HCT116 (cell line): ENCODE measurements at regions not wholly inside any gene's neighbourhood (a gene's known extent, or its start where the extent isn't known, plus 50 kb on each side); places are given as distances from the start of the nearest gene placed in this dataset.

Experiments used
- CTCF ChIP-seq, 3 experiments: fragments of 200-600 bp in 1 of 3; sonication (generic) in 1 of 3; IDR thresholded peaks in 2 of 3; conservative IDR thresholded peaks in 1 of 3; 2 replicates each; pipeline ENCODE4 v1.5.1; 2012 to 2017; ENCODE audit warnings: low read depth in 2 of 3, low read length in 2 of 3, antibody characterized with exemption in 1 of 3, borderline replicate concordance in 1 of 3, control low read depth in 1 of 3, mild to moderate bottlenecking in 1 of 3, mixed read lengths in 1 of 3, mixed run types in 1 of 3, moderate library complexity in 1 of 3; ENCODE audit not compliant: insufficient read depth in 1 of 3
- EZH2 ChIP-seq: fragments of 200-600 bp; sonication (generic); IDR thresholded peaks from 2 replicates; pipeline ENCODE4 v1.6.1; 2017; ENCODE audit warnings: antibody characterized with exemption, mixed run types
- EZH2phosphoT487 ChIP-seq: fragments of 200-600 bp; IDR thresholded peaks from 2 replicates; pipeline ENCODE4 v1.6.1; 2018; ENCODE audit warnings: antibody characterized with exemption, borderline replicate concordance
- JUND ChIP-seq: IDR thresholded peaks from 2 replicates; pipeline ENCODE4 v1.6.1; 2012
- POLR2A ChIP-seq: IDR thresholded peaks from 2 replicates; pipeline ENCODE4 v1.7.0; 2011; ENCODE audit warnings: borderline replicate concordance; ENCODE audit not compliant: insufficient read depth, insufficient read length; ENCODE audit errors: extremely low read depth
- RAD21 ChIP-seq: IDR thresholded peaks from 2 replicates; pipeline ENCODE4 v1.6.1; 2012; ENCODE audit warnings: low read depth, mild to moderate bottlenecking
- REST ChIP-seq: IDR thresholded peaks from 2 replicates; pipeline ENCODE4 v1.6.1; 2012; ENCODE audit warnings: low read depth
- SP1 ChIP-seq: IDR thresholded peaks from 2 replicates; pipeline ENCODE4 v1.6.1; 2012; ENCODE audit warnings: low read depth
- ZBTB33 ChIP-seq: IDR thresholded peaks from 2 replicates; pipeline ENCODE4 v1.6.1; 2011; ENCODE audit warnings: mild to moderate bottlenecking, low read length, moderate library complexity; ENCODE audit not compliant: insufficient replicate concordance; ENCODE audit errors: extremely low read depth
- ZNF274 ChIP-seq: fragments of 200-500 bp; sonication (Bioruptor generic); IDR thresholded peaks from 2 replicates; pipeline ENCODE4 v1.6.1; 2014; ENCODE audit warnings: mild to moderate bottlenecking, low read depth, low read length, inconsistent platforms

- TF ChIP-seq CTCF (IDR thresholded peaks at IDR 0.05 in 2 of 3, conservative IDR thresholded peaks at IDR 0.05 in 1 of 3; ENCODE audit: borderline replicate concordance in 1 of 3, insufficient read depth in 1 of 3, low read depth in 2 of 3, low read length in 2 of 3) (no peak), EZH2phosphoT487 (no peak), POLR2A (no peak), RAD21 (no peak), REST (no peak), JUND (no peak), EZH2 (no peak), SP1 (no peak), ZBTB33 (no peak), ZNF274 (no peak)
Measured at GRCh38 chr11:92153542-92153941, 71.1 kb upstream of the FAT3 start.
